ENCODE measurements at regions not wholly inside any gene's neighbourhood (a gene's known extent, or its start where the extent isn't known, plus 50 kb on each side); places are given as distances from the start of the nearest gene placed in this dataset.

- TF ChIP-seq CTCF (conservative IDR thresholded peaks at IDR 0.05; ENCODE audit: low read depth, low read length): peak; percentile 22
- no peak for DNase-seq (ENCODE audit: low read depth)
- H3K4me3 ChIP-seq (ENCODE audit: low read depth, low read length): no peak overlapping the region
These were observed 290.4 kb upstream of the RBMS1 start for GRCh38 chr2:160784034-160784433.

GRCh38 chr2:160790738-160791137, 297.1 kb upstream of the RBMS1 start:
- no peak for TF ChIP-seq CTCF (conservative IDR thresholded peaks at IDR 0.05; ENCODE audit: low read depth, low read length)
- DNase-seq (ENCODE audit: low read depth): no peak
- no peak overlapping the region for H3K4me3 ChIP-seq (ENCODE audit: low read depth, low read length)

- H3K4me3 ChIP-seq (ENCODE audit: low read depth, low read length): no peak overlapping the region
- no peak for TF ChIP-seq CTCF (conservative IDR thresholded peaks at IDR 0.05; ENCODE audit: low read depth, low read length)
- DNase-seq (ENCODE audit: low read depth): no peak
These were observed 298.3 kb upstream of the RBMS1 start for GRCh38 chr2:160791884-160792283.

- no peak for DNase-seq (ENCODE audit: low read depth)
- TF ChIP-seq CTCF (conservative IDR thresholded peaks at IDR 0.05; ENCODE audit: low read depth, low read length): no peak
- H3K4me3 ChIP-seq (ENCODE audit: low read depth, low read length): no peak overlapping the region
These were observed 299.2 kb upstream of the RBMS1 start for GRCh38 chr2:160792837-160793236.

- no peak overlapping the region for H3K4me3 ChIP-seq (ENCODE audit: low read depth, low read length)
- no peak for TF ChIP-seq CTCF (conservative IDR thresholded peaks at IDR 0.05; ENCODE audit: low read depth, low read length)
- peak; percentile 24 for DNase-seq (ENCODE audit: low read depth)
These were observed 301.3 kb upstream of the RBMS1 start for GRCh38 chr2:160794926-160795325.

- DNase-seq (ENCODE audit: low read depth): no peak
- TF ChIP-seq CTCF (conservative IDR thresholded peaks at IDR 0.05; ENCODE audit: low read depth, low read length): no peak
These were observed 310.3 kb upstream of the RBMS1 start for GRCh38 chr2:160803881-160804280.

GRCh38 chr2:160810406-160810805, 316.8 kb upstream of the RBMS1 start:
- DNase-seq (ENCODE audit: low read depth): no peak
- no peak for TF ChIP-seq CTCF (conservative IDR thresholded peaks at IDR 0.05; ENCODE audit: low read depth, low read length)
- H3K4me3 ChIP-seq (ENCODE audit: low read depth, low read length): no peak overlapping the region

More at GRCh38 chr2:160803881-160804280, 310.3 kb upstream of the RBMS1 start:
- no peak overlapping the region for H3K4me3 ChIP-seq (ENCODE audit: low read depth, low read length)

Measured in choroid plexus epithelial cell (primary cell).